Endothelial cell of umbilical vein (primary cell): ENCODE measurements at regions not wholly inside any gene's neighbourhood (a gene's known extent, or its start where the extent isn't known, plus 50 kb on each side); places are given as distances from the start of the nearest gene placed in this dataset.

Source experiments
- BruUV-seq: library from RNA; stranded (reverse); fragments of 400-500 nt; replicated peaks from 2 replicates; lab custom pipeline; 2021; lab: Mats Ljungman, UMichigan
- CTCF ChIA-PET: fragments of 300-600, 350-600 bp; sonication (Branson Sonifier 250); formaldehyde crosslinking; loops from one replicate; lab custom pipeline; 2021; ENCODE audit warnings: antibody characterized with exemption, inconsistent platforms; lab: Charles Lee
- POLR2A ChIA-PET: fragments of 300-600, 350-600 bp; sonication (Branson Sonifier 250); formaldehyde crosslinking; loops from one replicate; lab custom pipeline; 2021; ENCODE audit warnings: antibody characterized with exemption, inconsistent platforms; lab: Charles Lee
- DNase-seq: peaks from one replicate; pipeline ENCODE4 v3.0.0-alpha.2; 2011; ENCODE audit warnings: low read depth, low spot score
- FAIRE-seq: peaks from 2 replicates; lab custom pipeline; 2011; peaks lifted over from hg19 to GRCh38; lab: Jason Lieb, UNC
- H2AFZ ChIP-seq: 2 replicates; pipeline ENCODE4 v1.6.0; 2012; ENCODE audit warnings: low read depth, low read length, control low read depth, inconsistent platforms
- H3K27ac ChIP-seq: 2 replicates; pipeline ENCODE4 v1.5.1; 2011; ENCODE audit warnings: low read depth, mild to moderate bottlenecking, control low read depth, low read length, moderate library complexity; ENCODE audit not compliant: insufficient read depth
- H3K27me3 ChIP-seq, 2 experiments: 2 replicates each; pipeline versions ENCODE4 v1.6.0 to v1.6.1; 2011; ENCODE audit warnings: low read length in 2 of 2, mixed read lengths in 1 of 2; ENCODE audit not compliant: control insufficient read depth in 2 of 2, insufficient read depth in 2 of 2
- H3K36me3 ChIP-seq, 2 experiments: 2 replicates in 1 of 2; 3 replicates in 1 of 2; pipeline ENCODE4 v1.5.1; 2011; ENCODE audit warnings: low read length in 2 of 2, mild to moderate bottlenecking in 1 of 2, moderate library complexity in 1 of 2; ENCODE audit not compliant: control insufficient read depth in 2 of 2, insufficient read depth in 2 of 2; ENCODE audit errors: extremely low read depth in 1 of 2
- H3K4me1 ChIP-seq: 3 replicates; pipeline ENCODE4 v1.5.1; 2011; ENCODE audit warnings: mild to moderate bottlenecking, low read length; ENCODE audit not compliant: control insufficient read depth, insufficient read depth; ENCODE audit errors: extremely low read depth
- H3K4me2 ChIP-seq: 2 replicates; pipeline ENCODE4 v1.6.1; 2011; ENCODE audit warnings: low read length, control low read depth, mixed read lengths; ENCODE audit not compliant: insufficient read depth
- H3K4me3 ChIP-seq, 3 experiments: fragments of 200-600 bp in 1 of 3; sonication (generic), shearing (Covaris generic) in 1 of 3; replicated peaks in 1 of 3; 2 replicates each; pipeline ENCODE4 v1.5.1; 2011 to 2016; ENCODE audit warnings: control low read depth in 3 of 3, low read length in 3 of 3, mild to moderate bottlenecking in 2 of 3, inconsistent platforms in 1 of 3, low read depth in 1 of 3, moderate library complexity in 1 of 3; ENCODE audit not compliant: insufficient read depth in 1 of 3
- H3K79me2 ChIP-seq: 2 replicates; pipeline ENCODE4 v1.6.0; 2012; ENCODE audit warnings: low read length, inconsistent platforms; ENCODE audit not compliant: control insufficient read depth, insufficient read depth
- H3K9ac ChIP-seq: replicated peaks from 2 replicates; pipeline ENCODE3; 2011; ENCODE audit warnings: low read length, control low read depth; ENCODE audit not compliant: insufficient read depth; ENCODE audit errors: extremely low read depth
- H3K9me1 ChIP-seq: replicated peaks from 3 replicates; pipeline ENCODE4 v1.6.0; 2011; ENCODE audit warnings: mild to moderate bottlenecking, low read length; ENCODE audit not compliant: control insufficient read depth, insufficient read depth; ENCODE audit errors: extremely low read depth
- H3K9me3 ChIP-seq: replicated peaks from 2 replicates; pipeline ENCODE4 v1.5.1; 2012; ENCODE audit warnings: low read length, inconsistent platforms; ENCODE audit not compliant: control insufficient read depth, insufficient read depth
- H4K20me1 ChIP-seq: replicated peaks from 2 replicates; pipeline ENCODE3; 2011; ENCODE audit warnings: mild to moderate bottlenecking, low read length; ENCODE audit not compliant: control insufficient read depth, insufficient read depth; ENCODE audit errors: extremely low read depth
- CTCF ChIP-seq, 2 donors: IDR thresholded peaks; 1 replicate in 1 of 2; 2 replicates in 1 of 2; pipeline ENCODE4 v1.5.1; 2011; ENCODE audit warnings: low read length in 2 of 2, mild to moderate bottlenecking in 2 of 2, moderate library complexity in 2 of 2, control low read depth in 1 of 2, inconsistent platforms in 1 of 2, low read depth in 1 of 2; ENCODE audit not compliant: insufficient read depth in 1 of 2; ENCODE audit errors: extremely low read depth in 1 of 2
- EZH2 ChIP-seq: IDR thresholded peaks from 2 replicates; pipeline ENCODE4 v1.6.1; 2012; ENCODE audit warnings: borderline replicate concordance, low read depth, mild to moderate bottlenecking, moderate library complexity, low read length, inconsistent platforms; ENCODE audit not compliant: severe bottlenecking
- FOS ChIP-seq: IDR thresholded peaks from 2 replicates; pipeline ENCODE4 v1.6.1; 2011; ENCODE audit warnings: mild to moderate bottlenecking, low read length, moderate library complexity, borderline replicate concordance; ENCODE audit not compliant: insufficient read depth
- GATA2 ChIP-seq: IDR thresholded peaks from 2 replicates; pipeline ENCODE4 v1.7.0; 2011; ENCODE audit warnings: low read depth, mild to moderate bottlenecking, moderate library complexity, mixed read lengths, low read length; ENCODE audit not compliant: insufficient read length, insufficient read depth
- JUN ChIP-seq: IDR thresholded peaks from 2 replicates; pipeline ENCODE4 v1.6.1; 2011; ENCODE audit warnings: borderline replicate concordance, low read depth; ENCODE audit not compliant: insufficient read length, insufficient read depth
- MAX ChIP-seq: IDR thresholded peaks from 2 replicates; pipeline ENCODE4 v1.6.1; 2011; ENCODE audit not compliant: insufficient read depth, insufficient read length
- MYC ChIP-seq: IDR thresholded peaks from one replicate; pipeline ENCODE4 v1.6.1; 2011; ENCODE audit warnings: mild to moderate bottlenecking, low read depth, low read length
- POLR2A ChIP-seq: IDR thresholded peaks from 2 replicates; pipeline ENCODE4 v1.6.1; 2012; ENCODE audit warnings: low read depth, mild to moderate bottlenecking, control low read depth, low read length
- POLR2AphosphoS5 ChIP-seq: IDR thresholded peaks from 2 replicates; pipeline ENCODE4 v1.6.1; 2012; ENCODE audit warnings: low read depth, mild to moderate bottlenecking, control low read depth, low read length, moderate library complexity; ENCODE audit not compliant: insufficient read depth
- dilution Hi-C: fragments of 300-500 bp; cut with MboI; formaldehyde crosslinking; loops from one replicate; pipeline ENCODE4 v1.15.0; 2019; ENCODE audit warnings: low sequenced_read_pairs; ENCODE audit not compliant: extremely low pct_ligation_motif_present
- intact Hi-C: fragments of 100-400 bp; cut with micrococcal nuclease; formaldehyde crosslinking; loops from one replicate; pipeline ENCODE4 v1.10.0; 2022

GRCh38 chr6:126172131-126172530 lies 167.8 kb upstream of the CENPW start:
- dilution Hi-C loops = no loop called here

More at GRCh38 chr6:126172131-126172530, 167.8 kb upstream of the CENPW start:
- no peak for FAIRE-seq
- Histone ChIP-seq H3K4me2 (no peak overlapping the region), H3K36me3 (no peaks in the 10 kb centered on the region), H2AFZ (no peak overlapping the region), H3K9me3 (no peaks in the 10 kb centered on the region), H3K4me1 (no peaks in the 10 kb centered on the region), H4K20me1 (no peaks in the 10 kb centered on the region), H3K4me3 (no peak overlapping the region), H3K27me3 (no peaks in the 10 kb centered on the region), H3K27ac (no peak overlapping the region), H3K9ac (no peak overlapping the region), H3K9me1 (no peaks in the 10 kb centered on the region), H3K79me2 (no peaks in the 10 kb centered on the region)
- TF ChIP-seq GATA2 (no peak), JUN (no peak), MAX (no peak), POLR2AphosphoS5 (no peak), FOS (no peak), CTCF (IDR thresholded peaks at IDR 0.05; ENCODE audit: extremely low read depth in 1 of 2, insufficient read depth in 1 of 2, low read depth in 1 of 2, low read length in 2 of 2) (no peak), EZH2 (no peak), POLR2A (no peak), MYC (no peak)
- CTCF ChIA-PET = interaction anchor here (1.1 to 2.0 kb wide), 3 partner anchors 139 to 485 kb away, joined by 3 to 9 read pairs (median 3); no protein-coding TSS in a partner anchor
- POLR2A ChIA-PET = no interaction called here
- intact Hi-C loops = loop anchor here (10.0 kb wide), 2 partner anchors 253 to 387 kb away; no protein-coding TSS in a partner anchor
- no peak for DNase-seq
- no TSS peak for BruUV-seq
